HPDE6-E6E7 (cell line): ENCODE measurements at regions not wholly inside any gene's neighbourhood (a gene's known extent, or its start where the extent isn't known, plus 50 kb on each side); places are given as distances from the start of the nearest gene placed in this dataset.

Source experiments
- DNase-seq: peaks from one replicate; pipeline ENCODE4 v3.0.0; 2011; ENCODE audit warnings: missing footprints; ENCODE audit errors: extremely low spot score

DNA sequence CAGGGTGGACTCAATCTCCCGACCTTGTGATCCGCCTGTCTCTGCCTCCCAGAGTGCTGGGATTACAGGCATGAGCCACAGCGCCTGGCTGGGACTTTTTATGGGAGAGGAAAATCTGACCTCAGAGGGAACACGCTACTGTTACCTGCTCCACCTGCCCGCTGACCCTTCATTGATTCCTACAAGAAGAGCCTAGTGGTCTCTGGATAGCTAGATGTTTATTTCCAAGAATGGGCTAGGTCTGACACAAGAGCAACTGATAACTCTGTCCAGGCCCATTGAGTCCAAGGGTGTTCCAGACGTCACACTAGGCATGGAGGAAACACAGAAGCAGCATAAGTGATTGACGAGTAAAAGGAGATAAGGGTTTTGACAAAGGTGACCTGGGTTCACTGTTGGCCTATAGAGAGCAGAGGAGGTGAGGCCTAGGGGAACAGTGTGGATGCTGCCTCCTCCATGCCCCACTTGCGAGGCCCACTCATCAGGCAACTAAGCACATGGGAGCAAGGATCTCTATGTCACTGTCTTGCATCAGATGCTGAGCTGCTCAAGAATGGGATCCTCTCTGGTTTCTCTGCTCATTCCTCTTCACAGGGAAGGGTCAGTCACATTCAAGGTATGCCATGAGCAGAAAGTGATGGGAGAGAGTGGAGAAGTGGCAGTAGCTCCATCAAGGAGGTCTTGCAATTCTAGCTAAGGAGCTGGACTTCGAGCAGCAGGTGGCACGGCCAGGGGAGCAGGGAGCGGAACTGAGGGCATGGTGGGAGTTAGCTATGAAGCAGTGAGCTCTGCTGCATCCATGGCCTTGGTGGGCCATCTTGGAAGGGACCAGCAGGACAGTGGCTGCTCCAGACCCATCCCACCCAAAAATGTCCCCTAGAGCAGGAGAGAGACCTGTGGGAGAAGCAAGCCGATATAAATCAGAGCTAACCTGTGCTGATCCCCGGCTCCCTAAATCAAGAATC is 145.2 kb downstream of the WSCD1 start:
- no peak for DNase-seq

DNA sequence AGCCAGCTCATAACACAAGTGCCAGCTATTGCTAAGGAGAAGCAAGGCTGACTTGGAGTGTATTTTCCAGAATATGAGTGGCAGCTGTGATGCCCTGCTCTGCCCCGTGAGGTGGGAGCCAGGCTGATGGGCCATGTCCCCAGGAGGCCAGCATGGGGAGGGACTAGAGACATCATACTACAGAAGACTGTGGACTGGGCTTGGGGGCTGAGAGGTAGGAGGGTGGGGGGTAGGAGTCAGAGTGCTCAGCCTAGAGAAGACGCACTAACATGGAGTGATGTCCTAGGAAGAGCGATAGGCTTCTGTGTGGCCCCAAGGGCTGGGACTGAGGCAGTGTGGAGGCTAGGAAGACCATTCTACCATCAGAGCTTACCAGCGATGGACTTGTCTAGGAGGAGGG is 143.7 kb downstream of the WSCD1 start:
- DNase-seq: no peak

DNA sequence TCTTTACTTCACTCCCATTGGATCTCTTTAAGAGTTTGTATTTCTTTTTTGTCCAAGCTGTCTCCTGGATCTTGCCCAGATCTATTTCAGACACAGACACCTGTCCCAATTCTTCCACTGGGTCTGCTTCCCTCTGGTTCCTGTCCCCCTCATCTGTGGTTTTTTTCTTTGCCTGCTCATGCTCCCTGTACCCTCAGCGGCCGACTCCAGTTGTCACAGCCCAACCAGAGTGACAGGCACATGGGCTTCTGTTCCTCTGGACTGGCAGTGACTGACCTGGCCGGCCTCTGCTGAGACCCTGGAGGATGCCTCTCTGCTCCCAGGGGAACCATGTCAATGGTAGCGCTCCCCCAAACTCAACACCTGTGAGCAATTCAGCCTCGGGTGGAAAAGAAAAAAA is 142.6 kb downstream of the WSCD1 start:
- no peak for DNase-seq

DNA sequence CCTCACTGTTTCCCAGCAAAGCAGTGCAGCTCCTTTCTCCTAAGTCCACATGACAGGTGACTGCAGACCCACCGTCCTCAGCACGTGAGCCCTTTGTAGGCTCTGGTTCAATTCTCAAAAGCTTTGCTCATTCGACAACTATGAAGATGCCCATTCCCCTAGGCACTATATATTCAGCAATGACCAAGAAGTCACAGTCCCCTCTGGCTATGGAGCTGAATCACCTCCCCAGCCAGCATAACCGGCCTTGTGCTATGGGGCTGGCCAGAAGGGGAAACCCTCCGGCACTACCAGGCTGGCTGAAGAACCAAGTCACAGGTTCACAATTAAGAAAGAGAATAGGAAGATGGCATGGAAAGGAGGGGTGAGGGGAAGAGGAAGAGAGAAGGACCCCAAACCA is 139.7 kb downstream of the WSCD1 start:
- DNase-seq: no peak

DNA sequence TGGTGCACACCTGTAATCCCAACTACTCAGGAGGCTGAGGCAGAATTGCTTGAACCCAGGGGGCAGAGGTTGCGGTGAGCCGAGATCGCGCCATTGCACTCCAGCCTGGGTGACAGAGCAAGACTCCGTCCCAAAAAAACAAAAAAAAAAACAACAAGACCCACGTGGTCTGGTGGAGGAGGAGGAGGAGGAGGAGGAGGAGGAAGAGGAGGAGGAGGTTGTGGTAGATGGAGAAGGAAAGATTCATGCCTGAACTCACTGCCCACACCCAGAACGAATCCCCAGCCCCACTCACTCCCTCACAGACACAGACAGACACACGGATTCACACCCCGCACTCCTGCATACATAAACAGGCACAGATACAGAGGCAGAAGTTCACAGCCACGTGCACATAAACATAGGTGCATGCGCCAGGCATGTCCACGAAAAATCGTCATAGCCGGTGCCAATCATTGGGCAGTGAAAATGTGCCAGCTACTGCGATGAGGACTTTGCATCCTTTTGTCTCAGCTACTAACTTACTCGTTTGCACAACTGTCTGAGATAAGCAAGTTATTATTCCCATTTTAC is 138.5 kb downstream of the WSCD1 start:
- DNase-seq: no peak

DNA sequence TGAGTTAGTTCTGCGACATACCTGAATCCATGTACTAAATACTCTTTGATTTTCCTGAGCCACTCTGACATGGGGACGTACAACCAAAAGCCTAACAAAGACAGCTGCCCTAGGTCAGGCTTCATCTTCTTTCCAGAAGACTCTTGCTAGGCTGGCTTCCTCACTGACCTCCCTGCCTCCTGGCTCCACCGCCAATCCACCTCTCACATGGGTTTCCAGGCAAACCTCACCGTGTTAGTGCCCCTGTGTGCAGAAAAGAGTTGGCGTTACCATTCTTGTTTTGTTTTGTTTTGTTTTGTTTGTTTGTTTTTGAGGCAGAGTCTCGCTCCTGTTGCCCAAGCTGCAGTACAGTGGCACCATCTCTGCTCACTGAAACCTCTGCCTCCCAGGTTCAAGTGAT is 135.3 kb downstream of the WSCD1 start:
- DNase-seq: no peak

DNA sequence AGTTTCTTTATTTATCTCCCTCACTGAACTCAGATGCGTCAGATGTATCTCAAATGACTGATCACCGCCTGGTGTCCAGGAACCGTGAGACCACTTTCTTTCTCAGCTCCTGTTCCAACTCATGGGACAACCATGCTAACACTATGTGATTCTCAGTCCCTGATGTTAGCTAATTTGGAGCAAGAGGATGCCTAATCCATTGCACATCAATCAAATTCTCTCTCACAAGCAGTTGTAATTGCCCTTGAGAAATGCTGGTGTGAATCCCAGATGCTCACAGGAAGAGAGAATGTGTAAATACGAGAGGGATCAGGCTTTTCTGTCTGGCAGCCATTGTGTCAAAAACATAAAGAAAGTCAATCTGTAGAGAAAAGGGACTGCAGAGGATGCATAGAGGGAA is 134.9 kb downstream of the WSCD1 start:
- DNase-seq: no peak

DNA sequence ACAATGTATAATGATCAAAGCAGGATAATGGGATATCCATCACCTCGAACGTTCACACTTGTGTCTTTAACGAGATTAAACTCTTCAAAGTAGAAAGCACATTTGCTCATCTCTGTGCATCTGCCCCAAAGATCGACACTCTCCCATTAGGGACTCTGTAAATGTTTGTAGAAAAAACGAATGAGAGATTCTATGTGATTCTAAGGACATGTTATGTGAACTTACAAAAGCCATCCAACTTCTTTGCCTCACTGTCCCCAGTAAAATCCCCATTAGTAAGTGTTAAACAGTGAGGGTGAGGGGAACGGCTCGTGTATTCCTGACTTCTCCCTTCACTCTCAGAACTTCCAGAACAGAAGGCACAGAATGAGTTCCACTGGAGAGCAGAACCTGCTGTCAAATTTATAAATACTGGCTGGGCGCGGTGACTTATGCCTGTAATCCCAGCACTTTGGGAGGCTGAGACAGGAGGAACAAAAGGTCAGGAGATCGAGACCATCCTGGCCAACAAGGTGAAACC is 134.1 kb downstream of the WSCD1 start:
- no peak for DNase-seq

DNA sequence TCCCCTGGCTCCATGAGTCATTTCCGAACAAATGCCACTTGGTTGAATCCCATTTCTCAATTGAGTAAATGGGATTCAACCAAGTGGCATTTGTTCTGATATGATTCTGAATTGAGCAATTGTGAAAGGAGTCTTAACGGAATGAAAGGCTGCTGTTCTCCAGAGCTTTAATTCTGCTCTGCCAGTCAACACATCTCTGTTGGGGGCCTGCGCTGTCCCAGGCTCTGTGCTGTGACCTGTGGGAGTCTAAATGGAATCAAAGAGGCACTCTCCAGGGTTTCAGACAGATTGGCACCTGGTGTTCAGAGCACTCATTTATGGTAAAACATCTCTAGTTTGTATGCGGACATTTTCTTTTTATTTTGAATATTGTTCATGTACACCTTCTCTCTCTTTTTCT is 126.2 kb downstream of the WSCD1 start:
- no peak for DNase-seq

DNA sequence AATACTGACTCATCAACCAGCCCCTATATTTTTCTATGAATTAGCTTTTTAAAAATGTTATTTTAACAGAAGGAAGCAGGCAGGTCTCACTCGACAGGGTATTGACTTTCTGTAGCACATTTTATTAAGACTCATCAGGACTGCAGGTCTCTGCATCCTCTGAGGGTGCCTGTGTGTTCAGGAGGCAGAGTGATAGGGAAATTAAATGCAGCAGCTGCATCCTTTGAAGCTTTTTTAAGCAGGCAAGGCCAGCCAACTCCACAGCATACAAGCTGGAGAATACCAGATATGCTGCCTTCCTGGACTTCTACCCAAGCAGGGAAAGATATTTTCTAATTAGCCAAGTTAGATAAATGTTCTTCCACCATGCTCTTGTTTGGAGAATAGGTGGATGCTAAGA is 124.9 kb downstream of the WSCD1 start:
- no peak for DNase-seq

DNA sequence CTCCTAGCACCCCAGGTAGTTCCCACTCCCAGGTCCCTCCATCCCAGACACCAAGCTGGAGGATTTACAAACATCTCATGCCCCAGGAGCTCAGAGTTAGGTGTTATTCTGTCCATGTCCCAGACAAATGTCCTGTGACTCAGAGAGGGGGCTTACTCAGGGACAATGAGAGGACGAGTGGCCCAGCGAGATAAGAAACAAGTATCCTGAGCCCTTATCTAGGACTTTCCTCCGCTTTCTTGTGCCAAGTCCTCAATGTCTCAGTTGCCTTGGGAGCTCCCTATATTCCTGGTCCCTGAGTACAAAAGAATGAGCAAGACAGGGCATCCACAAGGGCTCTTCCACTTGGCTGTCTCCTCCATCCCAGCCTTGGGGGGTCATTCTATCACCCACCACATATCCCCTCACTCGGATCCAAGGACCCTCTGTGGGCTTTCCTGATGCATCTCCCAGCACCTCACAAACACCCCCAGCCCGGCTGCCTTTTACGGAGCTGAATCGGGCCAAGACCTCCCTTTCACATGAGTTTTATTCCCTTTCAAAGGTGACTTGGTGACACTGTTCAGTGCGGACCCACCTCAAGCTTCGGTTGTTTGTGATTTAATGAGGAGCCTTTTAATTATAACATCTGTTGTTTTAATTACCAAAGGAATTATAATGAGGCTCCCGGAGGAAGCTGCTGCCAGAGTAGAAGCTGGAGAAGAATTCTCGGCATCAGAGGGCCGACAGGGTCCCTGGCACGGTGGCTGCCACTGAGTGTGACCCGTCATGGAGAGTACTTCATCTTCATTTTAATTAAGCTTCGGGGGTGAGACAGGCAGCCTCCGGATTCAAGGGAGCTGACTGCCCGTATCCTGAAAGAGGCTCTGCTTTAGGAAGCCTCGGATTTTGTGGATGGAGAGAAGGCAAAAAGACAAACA is 121.5 kb downstream of the WSCD1 start:
- DNase-seq: no peak

DNA sequence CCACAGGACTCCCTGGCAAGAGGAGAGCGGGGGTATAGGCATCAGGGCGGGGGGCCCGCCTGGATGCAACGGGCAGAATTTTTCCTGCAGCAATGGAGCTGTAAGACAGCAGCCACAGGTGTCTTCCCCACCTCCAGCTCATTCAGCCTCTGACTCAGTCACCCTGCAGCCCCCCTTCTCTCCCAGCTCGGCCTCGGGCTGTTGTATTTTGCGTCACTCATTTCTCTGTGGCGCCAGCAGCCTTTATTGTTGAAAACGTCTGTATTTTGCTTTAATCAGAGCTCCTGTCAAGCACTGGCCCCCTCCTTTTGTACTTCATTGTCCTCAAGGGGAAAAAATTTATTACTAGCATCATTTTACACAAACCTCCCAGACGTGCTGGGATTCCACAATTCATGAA is 117.7 kb downstream of the WSCD1 start:
- DNase-seq: no peak

DNA sequence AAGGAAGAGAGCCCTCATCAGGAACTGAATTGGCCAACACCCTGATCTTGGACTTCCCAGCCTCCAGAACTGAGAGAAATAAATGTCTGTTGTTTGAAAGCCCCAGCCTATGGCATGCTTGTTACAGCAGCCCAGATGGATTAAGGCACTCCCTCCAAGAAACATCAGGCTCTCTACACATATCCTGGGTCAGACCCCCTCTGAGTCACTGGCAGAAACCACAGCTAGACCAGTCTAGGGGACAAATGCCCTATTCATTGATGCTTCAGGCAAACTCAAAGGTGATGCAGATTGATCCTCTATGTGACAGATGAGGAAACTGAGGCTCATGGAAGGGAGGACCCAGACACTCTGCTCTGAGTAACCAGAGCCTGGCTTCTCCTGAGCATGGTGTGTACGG is 116.8 kb downstream of the WSCD1 start:
- no peak for DNase-seq

DNA sequence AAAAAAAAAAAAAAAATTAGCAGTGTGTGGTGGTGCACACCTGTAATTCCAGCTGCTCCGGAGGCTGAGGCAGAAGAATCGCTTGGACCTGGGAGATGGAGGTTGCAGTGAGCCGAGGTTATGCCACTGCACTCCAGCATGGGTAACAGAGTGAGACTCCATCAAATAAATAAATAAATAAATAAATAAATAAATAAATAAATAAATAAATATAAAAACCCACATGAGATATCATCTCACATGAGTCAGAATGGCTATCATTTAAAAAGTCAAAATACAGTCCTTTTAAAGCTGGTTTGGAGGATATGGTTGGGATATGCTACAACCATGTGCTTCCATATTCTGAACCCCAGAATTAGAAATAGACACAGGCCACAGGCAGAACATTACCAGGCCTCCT is 114.3 kb downstream of the WSCD1 start:
- no peak for DNase-seq

DNA sequence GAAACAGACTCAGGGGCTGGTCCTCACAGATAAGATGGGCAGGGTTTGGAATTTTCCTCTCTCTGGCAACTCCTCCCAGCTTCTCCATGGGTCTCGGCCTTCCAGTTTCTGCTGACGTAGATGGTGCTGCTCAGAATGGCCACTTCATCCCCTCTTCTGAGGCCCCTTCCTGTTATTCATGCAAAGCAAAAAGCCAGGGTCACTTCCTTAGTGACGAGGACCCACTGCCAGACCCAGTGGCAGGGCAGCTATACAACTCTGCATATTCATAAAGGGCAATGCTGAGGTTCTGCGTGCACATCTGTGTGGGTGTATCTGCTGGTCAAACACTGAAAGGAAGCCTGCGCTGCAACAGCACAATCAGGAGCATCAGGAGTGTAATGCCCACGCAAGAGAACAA is 108.8 kb downstream of the WSCD1 start:
- no peak for DNase-seq

DNA sequence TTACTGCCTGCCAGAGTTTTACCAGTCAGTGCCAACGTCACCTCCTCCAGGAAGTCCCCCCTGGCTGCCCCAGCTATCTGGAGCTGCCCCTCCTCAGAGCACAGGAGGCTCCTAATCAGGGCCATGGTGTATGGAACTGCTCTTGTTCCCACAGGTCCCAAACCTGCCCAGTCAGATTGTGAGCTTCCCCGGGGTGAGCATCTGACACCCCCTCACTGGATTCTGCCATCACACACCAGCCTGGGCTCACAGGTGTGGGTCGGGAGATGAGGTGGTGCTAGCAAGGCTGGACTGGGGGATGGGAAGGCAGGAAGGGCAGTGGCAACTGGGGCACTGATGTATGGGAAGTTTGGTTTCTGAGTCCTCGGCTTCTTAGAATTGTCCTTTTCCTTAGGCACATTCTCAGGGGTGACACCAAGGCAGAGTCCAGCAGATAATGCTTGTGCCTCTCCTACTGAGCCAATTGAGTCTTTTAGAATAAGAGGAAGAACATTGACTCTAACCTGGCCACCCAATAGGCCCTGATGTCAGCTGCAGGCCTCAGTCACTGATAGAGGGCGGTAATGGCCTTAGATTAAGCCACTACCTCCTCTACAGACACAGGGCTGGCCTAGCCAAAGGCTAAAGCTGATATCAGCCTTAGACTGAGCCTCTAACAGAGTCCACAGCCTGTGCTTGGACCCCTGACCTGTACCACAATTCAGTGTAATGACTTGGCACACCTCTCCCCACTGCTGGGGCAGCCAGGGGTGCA is 107.9 kb downstream of the WSCD1 start:
- DNase-seq: no peak
